Lower leg skin (tissue), 4 donors: ENCODE measurements at regions not wholly inside any gene's neighbourhood (a gene's known extent, or its start where the extent isn't known, plus 50 kb on each side); places are given as distances from the start of the nearest gene placed in this dataset.

Experiments
- DNase-seq, 2 donors: peaks; one replicate each; pipeline ENCODE4 v3.0.0-alpha.2; 2019; ENCODE audit warnings: low spot score in 2 of 2
- H3K4me3 ChIP-seq: fragments of 200-600 bp; sonication (generic); 2 replicates; pipeline ENCODE4 v1.5.1; 2017; ENCODE audit warnings: mild to moderate bottlenecking, low read depth; ENCODE audit not compliant: poor library complexity, severe bottlenecking
- CTCF ChIP-seq, 3 donors: fragments of 450-650 bp; IDR thresholded peaks; one replicate each; pipeline ENCODE4 v1.5.1; 2016; ENCODE audit warnings: antibody characterized with exemption in 3 of 3, mild to moderate bottlenecking in 3 of 3, moderate library complexity in 2 of 3
- POLR2A ChIP-seq, 2 donors: fragments of 450-650 bp; IDR thresholded peaks; one replicate each; pipeline ENCODE4 v1.6.1; 2016 to 2017; ENCODE audit warnings: antibody characterized with exemption in 2 of 2, mild to moderate bottlenecking in 1 of 2, moderate library complexity in 1 of 2
- WGBS, 2 donors: methylation state at CpG; one replicate each; pipeline ENCODE4 v1.1.5; 2018; 5-methylcytosine and 5-hydroxymethylcytosine counted together
- intact Hi-C: fragments of 100-400 bp; cut with DNase I; formaldehyde crosslinking; loops from one replicate; pipeline ENCODE4 v1.15.0; 2023; ENCODE audit warnings: low total_unique reads

GRCh38 chr6:8246403-8246802, 144.1 kb upstream of the EEF1E1 start:
- intact Hi-C loops: no loop called here
- TF ChIP-seq POLR2A (IDR thresholded peaks at IDR 0.05): no peak
- no peak for TF ChIP-seq CTCF (IDR thresholded peaks at IDR 0.05)
- 60 to 67% methylated on average over 2 of the region's 2 CpGs for WGBS, 2 donors
- DNase-seq: no peak
- H3K4me3 ChIP-seq: no peak overlapping the region

- no peak for DNase-seq
- H3K4me3 ChIP-seq: no peak overlapping the region
- intact Hi-C loops: no loop called here
- TF ChIP-seq POLR2A (IDR thresholded peaks at IDR 0.05) (no peak), CTCF (IDR thresholded peaks at IDR 0.05) (no peak)
- 50 to 57% methylated on average over 6 of the region's 6 CpGs for WGBS, 2 donors
Measured at GRCh38 chr6:8245726-8246125, 143.4 kb upstream of the EEF1E1 start.

- no peak for DNase-seq
- H3K4me3 ChIP-seq: no peak overlapping the region
- TF ChIP-seq POLR2A (IDR thresholded peaks at IDR 0.05): no peak
- no peak for TF ChIP-seq CTCF (IDR thresholded peaks at IDR 0.05)
- 45 to 56% methylated on average over 3 of the region's 3 CpGs for WGBS, 2 donors
- intact Hi-C loops: no loop called here
Measured at GRCh38 chr6:8243475-8243874, 141.1 kb upstream of the EEF1E1 start.

- no peak overlapping the region for H3K4me3 ChIP-seq
- TF ChIP-seq POLR2A (IDR thresholded peaks at IDR 0.05) (no peak), CTCF (IDR thresholded peaks at IDR 0.05) (no peak)
- WGBS, 2 donors: 88 to 94% methylated on average over 3 of the region's 3 CpGs
- no peak for DNase-seq
- intact Hi-C loops: no loop called here
Measured at GRCh38 chr6:8242885-8243284, 140.5 kb upstream of the EEF1E1 start.

GRCh38 chr6:8240301-8240700, 138.0 kb upstream of the EEF1E1 start:
- TF ChIP-seq CTCF (IDR thresholded peaks at IDR 0.05): no peak
- TF ChIP-seq POLR2A (IDR thresholded peaks at IDR 0.05): no peak
- H3K4me3 ChIP-seq: no peak overlapping the region
- DNase-seq: no peak
- intact Hi-C loops: no loop called here
- 66 to 73% methylated on average over 7 of the region's 7 CpGs for WGBS, 2 donors
